ENCODE measurements at regions not wholly inside any gene's neighbourhood (a gene's known extent, or its start where the extent isn't known, plus 50 kb on each side); places are given as distances from the start of the nearest gene placed in this dataset.

DNA sequence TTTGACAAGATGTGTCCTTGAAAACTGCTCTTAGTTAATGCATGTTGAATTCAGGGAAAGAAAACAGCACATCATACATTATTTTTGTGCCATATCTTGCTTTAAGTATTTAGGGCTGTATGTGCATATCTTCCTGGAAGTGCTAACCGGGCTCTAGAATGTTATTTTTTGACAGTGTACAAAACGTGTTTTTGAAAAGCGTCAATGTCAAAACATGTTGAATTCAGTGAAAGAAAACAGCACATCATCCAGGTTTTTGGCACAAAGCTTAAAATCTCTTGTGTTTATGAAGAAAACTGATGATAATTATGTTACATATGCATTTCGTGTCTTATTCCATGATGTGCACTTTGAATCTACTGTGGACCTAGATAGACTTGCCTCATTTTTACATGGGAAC is 82.7 kb downstream of the ASCL4 start:
- TF ChIP-seq, protein P1, sequence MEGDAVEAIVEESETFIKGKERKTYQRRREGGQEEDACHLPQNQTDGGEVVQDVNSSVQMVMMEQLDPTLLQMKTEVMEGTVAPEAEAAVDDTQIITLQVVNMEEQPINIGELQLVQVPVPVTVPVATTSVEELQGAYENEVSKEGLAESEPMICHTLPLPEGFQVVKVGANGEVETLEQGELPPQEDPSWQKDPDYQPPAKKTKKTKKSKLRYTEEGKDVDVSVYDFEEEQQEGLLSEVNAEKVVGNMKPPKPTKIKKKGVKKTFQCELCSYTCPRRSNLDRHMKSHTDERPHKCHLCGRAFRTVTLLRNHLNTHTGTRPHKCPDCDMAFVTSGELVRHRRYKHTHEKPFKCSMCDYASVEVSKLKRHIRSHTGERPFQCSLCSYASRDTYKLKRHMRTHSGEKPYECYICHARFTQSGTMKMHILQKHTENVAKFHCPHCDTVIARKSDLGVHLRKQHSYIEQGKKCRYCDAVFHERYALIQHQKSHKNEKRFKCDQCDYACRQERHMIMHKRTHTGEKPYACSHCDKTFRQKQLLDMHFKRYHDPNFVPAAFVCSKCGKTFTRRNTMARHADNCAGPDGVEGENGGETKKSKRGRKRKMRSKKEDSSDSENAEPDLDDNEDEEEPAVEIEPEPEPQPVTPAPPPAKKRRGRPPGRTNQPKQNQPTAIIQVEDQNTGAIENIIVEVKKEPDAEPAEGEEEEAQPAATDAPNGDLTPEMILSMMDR (IDR thresholded peaks at IDR 0.05): no peak
- TF ChIP-seq POLR2A (IDR thresholded peaks at IDR 0.05) (no peak), POLR2AphosphoS5 (IDR thresholded peaks at IDR 0.05) (no peak)
